ENCODE measurements at regions not wholly inside any gene's neighbourhood (a gene's known extent, or its start where the extent isn't known, plus 50 kb on each side); places are given as distances from the start of the nearest gene placed in this dataset.

DNA sequence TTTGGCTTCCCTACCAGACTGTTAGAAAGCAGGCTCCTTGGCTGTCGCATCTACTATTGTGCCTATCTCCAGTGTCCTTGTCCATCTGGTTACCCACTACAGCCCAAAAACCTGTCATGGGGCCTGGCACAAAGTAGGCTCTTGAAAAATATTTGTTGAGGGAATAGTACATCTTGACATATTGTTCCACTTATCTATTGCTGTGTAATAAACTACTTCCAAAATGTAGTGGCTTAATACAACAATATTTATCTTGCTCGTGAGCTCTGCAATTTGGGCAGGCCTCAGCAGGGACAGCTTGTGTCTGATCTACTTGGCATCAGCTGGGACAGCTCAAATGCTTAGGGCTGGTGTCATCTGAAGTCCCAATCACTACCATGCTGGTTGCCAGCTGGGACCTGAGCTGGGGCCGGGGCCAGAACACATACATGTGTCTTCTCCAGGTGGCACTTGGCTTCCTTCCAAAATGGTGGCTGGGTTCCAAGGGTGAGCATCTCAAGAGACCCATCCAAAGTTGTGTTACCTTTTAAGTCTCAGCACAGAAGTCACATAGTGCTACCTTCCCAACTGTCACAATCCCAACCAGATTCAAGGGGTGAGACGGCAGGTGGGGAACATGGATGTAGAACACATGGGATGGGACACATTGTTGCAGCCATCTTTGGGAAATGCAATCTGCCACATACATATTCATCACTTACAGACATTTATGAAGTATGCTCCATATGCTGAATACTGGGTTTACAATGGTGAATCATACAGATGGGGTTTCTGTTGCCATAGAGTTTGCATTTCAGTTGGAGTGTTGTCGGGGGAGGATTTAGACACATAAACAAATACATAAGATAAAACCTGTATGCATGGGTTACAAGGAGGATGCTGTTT is 134.2 kb downstream of the FOXI3 start:
- no peak overlapping the region for H3K4me3 ChIP-seq (ENCODE audit: low read depth, low read length)
- Mint-ChIP-seq H3K27me3 (no peaks in the 10 kb centered on the region), H3K9me3 (peaks cover 0 to 5% (median 0%) of the 10 kb centered on the region in 7 donors), H3K4me1 (no peaks in the 10 kb centered on the region), H3K4me3 (no peak overlapping the region), H3K36me3 (no peaks in the 10 kb centered on the region), H3K27ac (no peak overlapping the region)
- no peaks in the 10 kb centered on the region for H3K4me1 ChIP-seq (ENCODE audit: control insufficient read depth, insufficient read depth, low read length, poor library complexity, severe bottlenecking)
- no peaks in the 10 kb centered on the region for H3K36me3 ChIP-seq (ENCODE audit: control insufficient read depth, insufficient read depth, low read length)
- H3K27me3 ChIP-seq (ENCODE audit: control insufficient read depth, insufficient read depth, low read length): peaks cover 3% of the 10 kb centered on the region
- DNase-seq (no peak), ATAC-seq (ENCODE audit: low read depth in 2 of 2) (no peak)
- H3K9me3 ChIP-seq (ENCODE audit: control insufficient read depth in 2 of 2, low read length in 2 of 2): no peaks in the 10 kb centered on the region
- no peak overlapping the region for H3K27ac ChIP-seq (ENCODE audit: insufficient read depth, low read length, poor library complexity, severe bottlenecking)

DNA sequence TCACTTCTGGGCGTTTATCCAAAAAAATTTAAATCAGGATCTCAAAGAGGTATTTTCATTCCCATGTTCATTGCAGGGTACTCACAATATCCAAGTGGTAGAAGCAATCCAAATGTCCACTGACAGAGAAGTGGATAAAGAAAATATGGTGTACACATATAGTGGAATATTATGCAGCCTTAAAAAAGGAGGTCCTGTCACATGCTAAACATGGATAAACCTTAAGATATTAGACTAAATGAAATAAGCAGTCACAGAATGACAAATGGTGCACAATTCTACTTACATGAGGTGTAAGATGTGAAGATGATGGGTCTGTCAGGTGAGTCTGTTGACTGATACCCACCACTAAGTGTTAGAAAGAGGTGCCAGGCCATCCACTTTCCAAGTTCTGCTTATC is 140.6 kb downstream of the THNSL2 start:
- Histone ChIP-seq H3K9me3 (ENCODE audit: control insufficient read depth in 2 of 2, low read length in 2 of 2) (peaks cover 2 to 6% of the 10 kb centered on the region in 2 experiments), H3K4me3 (ENCODE audit: low read depth, low read length) (no peak overlapping the region), H3K27me3 (ENCODE audit: control insufficient read depth, insufficient read depth, low read length) (peaks cover 5% of the 10 kb centered on the region), H3K36me3 (ENCODE audit: control insufficient read depth, insufficient read depth, low read length) (no peaks in the 10 kb centered on the region), H3K27ac (ENCODE audit: insufficient read depth, low read length, poor library complexity, severe bottlenecking) (no peak overlapping the region), H3K4me1 (ENCODE audit: control insufficient read depth, insufficient read depth, low read length, poor library complexity, severe bottlenecking) (no peaks in the 10 kb centered on the region)
- H3K36me3 Mint-ChIP-seq: no peaks in the 10 kb centered on the region
- H3K9me3 Mint-ChIP-seq: peaks cover 0 to 4% (median 2%) of the 10 kb centered on the region in 7 donors
- H3K4me3 Mint-ChIP-seq: no peak overlapping the region
- no peak overlapping the region for H3K27ac Mint-ChIP-seq
- no peak for ATAC-seq (ENCODE audit: low read depth in 2 of 2)
- H3K4me1 Mint-ChIP-seq: no peaks in the 10 kb centered on the region
- peaks cover 11% of the 10 kb centered on the region for H3K27me3 Mint-ChIP-seq
- no peak for DNase-seq

DNA sequence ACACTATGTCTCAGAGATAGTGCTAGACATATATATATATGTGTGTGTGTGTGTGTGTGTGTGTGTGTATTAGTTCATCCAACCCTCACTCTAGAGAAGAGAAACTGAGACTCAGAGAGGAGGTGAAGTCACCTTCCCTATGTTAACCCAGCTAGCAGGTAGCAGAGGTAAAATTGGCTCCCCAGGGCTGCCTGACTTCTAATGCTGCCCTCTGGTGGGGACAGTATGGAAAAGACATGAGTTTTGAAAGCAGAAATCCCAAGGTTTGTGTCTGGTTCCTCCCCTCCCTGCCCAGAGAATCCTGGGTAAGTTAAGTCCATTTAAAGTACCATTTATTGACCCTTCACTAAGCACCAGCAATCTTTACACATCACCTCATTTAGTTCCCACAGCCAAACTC is 137.7 kb downstream of the THNSL2 start:
- Mint-ChIP-seq H3K27ac (no peak overlapping the region), H3K27me3 (peaks cover 16% of the 10 kb centered on the region), H3K4me1 (no peaks in the 10 kb centered on the region), H3K36me3 (no peaks in the 10 kb centered on the region), H3K9me3 (peaks cover 0 to 6% (median 4%) of the 10 kb centered on the region in 7 donors), H3K4me3 (no peak overlapping the region)
- H3K9me3 ChIP-seq (ENCODE audit: control insufficient read depth in 2 of 2, low read length in 2 of 2): peaks cover 2 to 6% of the 10 kb centered on the region in 2 experiments
- DNase-seq (peak in 1 of 3 donors; percentile 25), ATAC-seq (ENCODE audit: low read depth in 2 of 2) (no peak)
- no peak overlapping the region for H3K4me3 ChIP-seq (ENCODE audit: low read depth, low read length)
- no peaks in the 10 kb centered on the region for H3K4me1 ChIP-seq (ENCODE audit: control insufficient read depth, insufficient read depth, low read length, poor library complexity, severe bottlenecking)
- no peak overlapping the region for H3K27ac ChIP-seq (ENCODE audit: insufficient read depth, low read length, poor library complexity, severe bottlenecking)
- H3K27me3 ChIP-seq (ENCODE audit: control insufficient read depth, insufficient read depth, low read length): peaks cover 2% of the 10 kb centered on the region
- no peaks in the 10 kb centered on the region for H3K36me3 ChIP-seq (ENCODE audit: control insufficient read depth, insufficient read depth, low read length)

DNA sequence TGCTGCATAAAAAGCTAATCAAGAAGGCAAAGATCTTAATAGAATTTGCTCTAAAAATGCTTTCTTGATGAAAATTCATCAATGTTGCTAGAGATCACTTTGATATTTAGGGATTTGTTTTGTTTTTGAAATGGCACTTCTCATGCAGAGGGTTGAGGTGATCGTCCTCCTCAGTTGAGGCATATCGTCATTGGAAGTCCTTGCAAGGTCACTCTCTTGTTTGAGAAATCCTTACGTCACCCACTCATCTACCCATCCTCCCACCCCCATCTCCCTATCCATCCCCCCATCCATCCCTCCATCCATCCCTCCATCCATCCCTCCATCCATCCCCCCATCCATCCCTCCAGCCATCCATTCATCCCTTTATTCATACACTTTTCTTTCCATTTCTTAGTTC is 133.7 kb downstream of the THNSL2 start:
- Mint-ChIP-seq H3K9me3 (peaks cover 0 to 6% (median 2%) of the 10 kb centered on the region in 7 donors), H3K4me1 (no peaks in the 10 kb centered on the region), H3K4me3 (no peak overlapping the region), H3K36me3 (no peaks in the 10 kb centered on the region), H3K27me3 (peaks cover 16% of the 10 kb centered on the region), H3K27ac (no peak overlapping the region)
- ATAC-seq (ENCODE audit: low read depth in 2 of 2): no peak
- Histone ChIP-seq H3K27me3 (ENCODE audit: control insufficient read depth, insufficient read depth, low read length) (peaks cover 3% of the 10 kb centered on the region), H3K27ac (ENCODE audit: insufficient read depth, low read length, poor library complexity, severe bottlenecking) (no peak overlapping the region), H3K36me3 (ENCODE audit: control insufficient read depth, insufficient read depth, low read length) (no peaks in the 10 kb centered on the region), H3K9me3 (ENCODE audit: control insufficient read depth in 2 of 2, low read length in 2 of 2) (peaks cover 0 to 3% of the 10 kb centered on the region in 2 experiments), H3K4me3 (ENCODE audit: low read depth, low read length) (no peak overlapping the region), H3K4me1 (ENCODE audit: control insufficient read depth, insufficient read depth, low read length, poor library complexity, severe bottlenecking) (no peaks in the 10 kb centered on the region)
- no peak for DNase-seq

DNA sequence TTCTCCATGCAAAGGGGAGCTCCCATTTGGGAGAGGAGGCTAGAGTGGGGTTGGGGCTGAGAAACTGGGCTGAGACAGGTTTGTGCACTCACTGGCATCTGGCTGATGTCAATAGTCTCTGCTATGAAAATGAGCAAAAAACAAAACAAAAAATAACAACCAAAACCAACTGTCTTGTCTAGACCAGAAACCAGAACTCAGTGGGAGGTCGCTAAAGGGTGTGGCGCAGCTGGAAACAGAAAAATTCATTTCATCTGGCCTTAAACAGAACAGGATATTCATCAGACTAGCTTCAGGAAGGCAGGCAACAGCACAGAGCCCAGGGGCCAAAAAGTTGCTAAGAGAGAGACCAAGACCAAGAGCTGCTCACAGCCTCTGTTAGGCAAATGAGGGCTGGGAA is 126.1 kb downstream of the THNSL2 start:
- H3K27ac Mint-ChIP-seq: no peak overlapping the region
- Histone ChIP-seq H3K9me3 (ENCODE audit: control insufficient read depth in 2 of 2, low read length in 2 of 2) (no peaks in the 10 kb centered on the region), H3K36me3 (ENCODE audit: control insufficient read depth, insufficient read depth, low read length) (no peaks in the 10 kb centered on the region), H3K4me3 (ENCODE audit: low read depth, low read length) (no peak overlapping the region), H3K4me1 (ENCODE audit: control insufficient read depth, insufficient read depth, low read length, poor library complexity, severe bottlenecking) (no peaks in the 10 kb centered on the region), H3K27me3 (ENCODE audit: control insufficient read depth, insufficient read depth, low read length) (peaks cover 3% of the 10 kb centered on the region), H3K27ac (ENCODE audit: insufficient read depth, low read length, poor library complexity, severe bottlenecking) (no peak overlapping the region)
- peaks cover 9% of the 10 kb centered on the region for H3K27me3 Mint-ChIP-seq
- no peak overlapping the region for H3K4me3 Mint-ChIP-seq
- DNase-seq (no peak), ATAC-seq (ENCODE audit: low read depth in 2 of 2) (no peak)
- no peaks in the 10 kb centered on the region for H3K4me1 Mint-ChIP-seq
- no peaks in the 10 kb centered on the region for H3K36me3 Mint-ChIP-seq
- H3K9me3 Mint-ChIP-seq: peaks cover 0 to 1% (median 0%) of the 10 kb centered on the region in 7 donors

DNA sequence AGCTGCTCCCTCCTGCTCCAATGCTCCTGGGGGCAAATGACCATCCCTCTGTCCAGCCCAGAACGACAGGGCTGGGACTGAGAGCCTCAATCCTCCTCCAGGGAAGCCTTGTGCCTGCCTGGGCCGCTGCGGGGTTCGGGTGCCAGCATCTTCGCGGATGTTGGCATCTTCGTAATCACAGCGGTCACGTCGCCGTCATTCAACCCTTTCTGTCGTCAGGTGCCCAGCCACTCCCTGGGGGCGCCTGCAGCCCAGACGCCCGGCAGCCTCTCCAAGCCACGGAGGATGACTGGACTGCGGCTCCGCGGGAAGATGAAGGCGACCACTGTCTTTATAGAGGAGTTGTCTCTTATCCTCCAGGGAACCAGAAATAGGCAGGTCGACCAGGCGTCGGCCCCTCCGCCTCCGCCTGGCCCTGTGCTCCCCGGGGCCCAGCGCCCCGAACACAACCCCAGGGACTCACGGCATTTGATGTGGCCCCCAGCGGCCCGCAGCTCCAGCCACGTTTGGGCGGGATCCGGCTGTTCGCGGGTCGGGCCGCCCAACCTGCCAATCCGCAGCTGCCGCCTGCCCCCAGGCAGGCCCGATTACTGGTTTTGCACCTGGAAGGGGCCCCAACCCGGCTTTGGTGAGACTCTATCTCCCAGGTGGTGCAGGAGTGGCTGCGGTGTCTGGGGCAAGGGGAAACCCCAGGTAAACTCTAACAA is 113.9 kb downstream of the THNSL2 start:
- H3K4me1 ChIP-seq (ENCODE audit: control insufficient read depth, insufficient read depth, low read length, poor library complexity, severe bottlenecking): no peaks in the 10 kb centered on the region
- H3K27ac ChIP-seq (ENCODE audit: insufficient read depth, low read length, poor library complexity, severe bottlenecking): no peak overlapping the region
- DNase-seq: no peak
- no peaks in the 10 kb centered on the region for H3K36me3 ChIP-seq (ENCODE audit: control insufficient read depth, insufficient read depth, low read length)
- H3K4me1 Mint-ChIP-seq: no peaks in the 10 kb centered on the region
- H3K27me3 ChIP-seq (ENCODE audit: control insufficient read depth, insufficient read depth, low read length): peaks cover 3% of the 10 kb centered on the region
- H3K4me3 Mint-ChIP-seq: no peak overlapping the region
- H3K36me3 Mint-ChIP-seq: no peaks in the 10 kb centered on the region
- H3K27me3 Mint-ChIP-seq: peaks cover 31% of the 10 kb centered on the region
- H3K9me3 ChIP-seq (ENCODE audit: control insufficient read depth in 2 of 2, low read length in 2 of 2): no peaks in the 10 kb centered on the region
- no peaks in the 10 kb centered on the region for H3K9me3 Mint-ChIP-seq
- H3K4me3 ChIP-seq (ENCODE audit: low read depth, low read length): no peak overlapping the region
- H3K27ac Mint-ChIP-seq: no peak overlapping the region
- ATAC-seq (ENCODE audit: low read depth in 2 of 2): no peak

DNA sequence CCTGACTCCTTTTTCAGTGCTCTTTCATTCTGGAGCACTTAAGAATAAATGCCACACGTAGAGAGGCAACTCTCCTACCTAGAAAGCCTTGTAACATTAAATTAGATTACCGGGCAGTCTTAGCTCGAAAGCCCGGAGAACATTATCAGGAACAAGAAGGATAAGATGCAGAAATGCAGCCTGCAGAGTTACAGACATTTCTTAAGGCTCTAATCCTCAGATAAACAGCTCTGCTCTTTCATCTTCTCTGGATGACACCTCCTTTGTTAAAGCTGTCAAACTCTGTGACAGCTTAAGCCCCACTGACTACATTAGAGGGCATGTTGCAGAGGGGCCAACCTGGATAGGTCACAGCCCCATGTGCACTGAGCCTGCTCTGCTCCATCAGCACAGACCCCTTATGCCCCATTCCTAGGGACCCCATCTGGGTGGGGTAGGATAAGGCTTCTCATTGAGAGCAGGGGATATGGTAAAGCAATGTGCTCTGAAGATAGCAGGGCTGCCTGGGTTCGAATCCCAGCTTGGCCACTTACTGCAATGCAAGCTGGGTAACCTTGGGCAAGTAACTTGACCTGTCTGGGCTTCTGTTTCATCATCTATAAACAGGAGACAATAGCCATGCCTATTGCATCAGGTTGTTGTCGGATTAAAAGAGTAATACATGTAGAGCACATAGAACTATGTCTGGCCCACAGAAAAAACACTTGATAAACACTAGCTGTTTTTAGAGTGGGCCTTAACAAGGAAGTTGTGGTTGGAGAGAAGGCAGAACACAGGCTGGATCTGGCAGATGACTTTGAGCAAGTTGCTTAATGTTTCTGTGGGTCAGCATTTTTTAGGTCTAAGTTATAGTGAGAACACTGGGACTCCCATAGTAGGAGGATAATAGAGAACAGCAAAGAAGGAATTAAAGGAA is 111.4 kb downstream of the THNSL2 start:
- Mint-ChIP-seq H3K27me3 (peaks cover 24% of the 10 kb centered on the region), H3K4me1 (no peaks in the 10 kb centered on the region), H3K27ac (no peak overlapping the region), H3K4me3 (no peak overlapping the region), H3K36me3 (no peaks in the 10 kb centered on the region), H3K9me3 (no peaks in the 10 kb centered on the region)
- peak in 1 of 2 donors; percentile 20 for ATAC-seq (ENCODE audit: low read depth in 2 of 2)
- Histone ChIP-seq H3K27ac (ENCODE audit: insufficient read depth, low read length, poor library complexity, severe bottlenecking) (no peak overlapping the region), H3K4me3 (ENCODE audit: low read depth, low read length) (no peak overlapping the region), H3K9me3 (ENCODE audit: control insufficient read depth in 2 of 2, low read length in 2 of 2) (no peaks in the 10 kb centered on the region), H3K36me3 (ENCODE audit: control insufficient read depth, insufficient read depth, low read length) (no peaks in the 10 kb centered on the region), H3K27me3 (ENCODE audit: control insufficient read depth, insufficient read depth, low read length) (peaks cover 2% of the 10 kb centered on the region), H3K4me1 (ENCODE audit: control insufficient read depth, insufficient read depth, low read length, poor library complexity, severe bottlenecking) (no peaks in the 10 kb centered on the region)
- DNase-seq: no peak

Measured in CD4-positive, CD25-positive, alpha-beta regulatory T cell (primary cell).